GM06990 (cell line): ENCODE measurements at regions not wholly inside any gene's neighbourhood (a gene's known extent, or its start where the extent isn't known, plus 50 kb on each side); places are given as distances from the start of the nearest gene placed in this dataset.

Experiments
- DNase-seq: peaks from one replicate; pipeline ENCODE4 v3.0.0-alpha.2; 2011; ENCODE audit not compliant: insufficient read length; ENCODE audit errors: extremely low read depth
- H3K27me3 ChIP-seq: replicated peaks from 2 replicates; pipeline ENCODE4 v1.6.0; 2011; ENCODE audit warnings: low read length; ENCODE audit not compliant: control insufficient read depth, insufficient read depth
- H3K36me3 ChIP-seq: 2 replicates; pipeline ENCODE4 v1.5.1; 2011; ENCODE audit warnings: low read length; ENCODE audit not compliant: control insufficient read depth, insufficient read depth
- H3K4me3 ChIP-seq: replicated peaks from 2 replicates; pipeline ENCODE4 v1.5.1; 2011; ENCODE audit warnings: low read depth, mild to moderate bottlenecking, control low read depth, low read length
- TF ChIP-seq, protein P1 (sequence below): IDR thresholded peaks from 2 replicates; pipeline ENCODE4 v1.5.1; 2011; ENCODE audit warnings: low read length, control low read depth, mild to moderate bottlenecking, inconsistent platforms; ENCODE audit not compliant: insufficient read depth, poor library complexity, severe bottlenecking

DNA sequence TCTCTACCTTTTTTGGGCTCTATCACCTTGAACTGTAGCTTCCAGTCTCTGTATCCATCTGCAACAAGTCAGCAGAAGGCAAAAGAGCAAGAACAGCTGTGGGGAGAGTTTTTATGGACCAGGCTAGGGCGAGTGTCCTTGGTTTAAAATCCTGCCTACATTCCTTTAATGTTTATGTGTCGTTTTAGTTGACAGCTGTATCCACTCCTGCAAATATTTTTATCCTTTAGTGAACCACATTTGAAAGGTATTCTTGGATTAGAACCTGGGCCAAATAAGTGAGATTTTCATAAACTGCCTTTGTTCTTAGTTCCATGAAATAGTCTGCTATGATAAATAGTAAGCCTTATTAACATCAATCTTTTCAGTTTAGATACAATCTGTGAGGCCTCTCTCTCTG is 712.2 kb downstream of the ETS1 start:
- TF ChIP-seq, protein P1, sequence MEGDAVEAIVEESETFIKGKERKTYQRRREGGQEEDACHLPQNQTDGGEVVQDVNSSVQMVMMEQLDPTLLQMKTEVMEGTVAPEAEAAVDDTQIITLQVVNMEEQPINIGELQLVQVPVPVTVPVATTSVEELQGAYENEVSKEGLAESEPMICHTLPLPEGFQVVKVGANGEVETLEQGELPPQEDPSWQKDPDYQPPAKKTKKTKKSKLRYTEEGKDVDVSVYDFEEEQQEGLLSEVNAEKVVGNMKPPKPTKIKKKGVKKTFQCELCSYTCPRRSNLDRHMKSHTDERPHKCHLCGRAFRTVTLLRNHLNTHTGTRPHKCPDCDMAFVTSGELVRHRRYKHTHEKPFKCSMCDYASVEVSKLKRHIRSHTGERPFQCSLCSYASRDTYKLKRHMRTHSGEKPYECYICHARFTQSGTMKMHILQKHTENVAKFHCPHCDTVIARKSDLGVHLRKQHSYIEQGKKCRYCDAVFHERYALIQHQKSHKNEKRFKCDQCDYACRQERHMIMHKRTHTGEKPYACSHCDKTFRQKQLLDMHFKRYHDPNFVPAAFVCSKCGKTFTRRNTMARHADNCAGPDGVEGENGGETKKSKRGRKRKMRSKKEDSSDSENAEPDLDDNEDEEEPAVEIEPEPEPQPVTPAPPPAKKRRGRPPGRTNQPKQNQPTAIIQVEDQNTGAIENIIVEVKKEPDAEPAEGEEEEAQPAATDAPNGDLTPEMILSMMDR, result no peak
- DNase-seq, result no peak
- Histone ChIP-seq H3K27me3 (no peaks in the 10 kb centered on the region; the same call in 1 of the 2 replicates), H3K36me3 (no peaks in the 10 kb centered on the region), H3K4me3 (no peak overlapping the region)

DNA sequence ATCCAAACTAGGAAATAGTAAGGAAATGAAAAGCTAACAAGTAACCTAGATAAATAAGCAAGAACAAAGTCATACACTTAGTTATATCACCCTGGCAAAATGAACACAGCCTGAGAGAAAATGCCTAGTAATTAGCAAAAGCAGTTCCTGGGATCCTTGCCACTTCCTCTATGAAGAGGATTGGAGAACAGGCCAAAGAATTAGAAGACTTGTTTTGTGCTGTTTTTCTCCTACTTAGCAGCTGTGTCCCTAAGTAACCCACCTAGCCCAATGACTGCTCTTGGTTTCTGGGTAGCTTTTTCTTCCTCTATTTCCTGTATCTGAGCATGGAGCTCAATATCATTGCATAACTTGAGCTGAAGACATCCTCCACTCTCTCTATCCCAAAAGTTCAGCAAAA is 713.9 kb downstream of the ETS1 start:
- Histone ChIP-seq H3K27me3 (no peaks in the 10 kb centered on the region; the same call in 1 of the 2 replicates), H3K4me3 (no peak overlapping the region), H3K36me3 (no peaks in the 10 kb centered on the region)
- TF ChIP-seq, protein P1, result no peak
- no peak for DNase-seq

DNA sequence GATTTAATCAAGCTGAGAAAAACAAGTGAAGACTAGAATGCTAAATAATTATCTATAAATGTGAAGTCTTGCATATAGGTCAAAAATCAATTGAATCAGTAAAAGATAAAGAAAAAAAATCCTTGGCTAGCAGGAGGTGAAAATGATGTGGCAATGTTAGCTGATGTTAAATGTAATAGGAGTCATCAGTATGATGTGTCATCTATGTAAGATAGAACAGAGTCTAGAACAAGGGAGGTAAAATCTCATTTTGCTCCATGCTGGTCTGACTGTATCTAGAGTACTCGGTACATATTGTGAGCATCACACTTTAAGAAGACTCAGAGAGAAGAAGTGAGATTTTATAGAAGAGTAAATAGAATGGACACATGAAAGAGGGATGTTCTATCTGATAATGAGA is 721.2 kb downstream of the ETS1 start:
- H3K27me3 ChIP-seq, result no peaks in the 10 kb centered on the region
- TF ChIP-seq, protein P1, result no peak
- H3K36me3 ChIP-seq, result no peaks in the 10 kb centered on the region

DNA sequence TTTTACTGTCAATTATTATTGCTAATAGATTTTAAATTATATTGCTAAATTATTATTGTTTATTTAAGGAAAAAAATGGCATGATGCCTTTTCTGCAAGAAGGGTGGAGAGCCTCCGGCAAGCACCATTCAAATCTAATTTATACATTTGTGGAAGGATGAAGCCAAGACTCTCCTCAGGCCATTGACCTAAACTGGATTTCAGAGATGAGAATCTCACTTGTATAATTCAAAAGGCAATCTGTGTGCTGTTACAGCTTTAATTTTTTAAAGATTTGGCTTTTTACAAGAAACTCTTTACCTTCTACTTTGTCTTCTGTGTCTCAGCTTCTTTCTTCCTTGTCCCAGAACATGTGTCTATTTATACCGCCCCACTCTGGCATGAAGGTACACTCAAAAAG is 722.5 kb downstream of the ETS1 start:
- Histone ChIP-seq H3K27me3 (no peaks in the 10 kb centered on the region), H3K36me3 (no peaks in the 10 kb centered on the region)
- TF ChIP-seq, protein P1, result no peak

More for the DNA sequence above, 721.2 kb downstream of the ETS1 start:
- H3K4me3 ChIP-seq, result no peak overlapping the region
- DNase-seq, result no peak

DNA sequence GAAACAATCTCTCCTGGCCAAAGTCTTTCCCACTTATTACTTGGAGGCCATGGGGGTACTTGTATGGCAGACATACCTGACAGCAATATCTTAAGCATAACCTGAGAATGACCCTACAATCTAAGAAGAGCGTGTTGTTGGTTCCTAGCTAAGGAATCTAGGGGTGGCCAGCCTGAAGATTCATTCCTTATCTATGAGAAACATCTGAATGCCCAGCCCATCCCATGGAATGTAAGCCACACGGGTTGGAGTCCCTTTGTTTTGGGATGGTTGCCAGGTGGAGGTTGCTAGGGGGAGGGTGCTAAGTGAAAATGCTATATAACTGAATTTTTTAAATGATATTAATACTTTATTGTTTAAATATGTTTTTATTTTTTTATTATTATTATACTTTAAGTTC is 725.0 kb downstream of the ETS1 start:
- TF ChIP-seq, protein P1, result no peak
- Histone ChIP-seq H3K27me3 (no peaks in the 10 kb centered on the region), H3K36me3 (no peaks in the 10 kb centered on the region), H3K4me3 (no peak overlapping the region)
- no peak for DNase-seq

More for the DNA sequence above, 722.5 kb downstream of the ETS1 start:
- no peak for DNase-seq
- H3K4me3 ChIP-seq, result no peak overlapping the region

DNA sequence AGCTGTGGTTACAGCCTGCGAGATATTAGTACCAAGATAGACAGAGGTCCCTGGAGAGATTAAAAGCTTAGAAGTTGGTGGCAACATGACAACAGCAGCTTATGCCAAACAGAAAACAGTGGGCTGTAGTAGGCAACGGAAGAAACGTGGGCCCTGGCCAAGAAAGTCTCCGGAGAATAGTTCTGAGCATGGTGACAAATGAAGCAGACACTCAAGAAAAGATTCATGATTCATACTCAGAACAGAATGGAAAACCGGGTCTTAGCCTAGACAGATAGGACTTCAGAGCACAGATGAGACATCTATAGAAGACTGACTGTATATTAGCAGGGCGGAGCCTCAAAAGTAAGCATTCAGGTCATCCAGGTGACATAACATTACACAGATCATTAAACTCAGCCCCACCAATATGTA is 727.4 kb downstream of the ETS1 start:
- TF ChIP-seq, protein P1, result no peak
- Histone ChIP-seq H3K4me3 (no peak overlapping the region), H3K36me3 (no peaks in the 10 kb centered on the region), H3K27me3 (no peaks in the 10 kb centered on the region; the same call in 1 of the 2 replicates)
- no peak for DNase-seq
